ENCODE measurements at regions not wholly inside any gene's neighbourhood (a gene's known extent, or its start where the extent isn't known, plus 50 kb on each side); places are given as distances from the start of the nearest gene placed in this dataset.

DNA sequence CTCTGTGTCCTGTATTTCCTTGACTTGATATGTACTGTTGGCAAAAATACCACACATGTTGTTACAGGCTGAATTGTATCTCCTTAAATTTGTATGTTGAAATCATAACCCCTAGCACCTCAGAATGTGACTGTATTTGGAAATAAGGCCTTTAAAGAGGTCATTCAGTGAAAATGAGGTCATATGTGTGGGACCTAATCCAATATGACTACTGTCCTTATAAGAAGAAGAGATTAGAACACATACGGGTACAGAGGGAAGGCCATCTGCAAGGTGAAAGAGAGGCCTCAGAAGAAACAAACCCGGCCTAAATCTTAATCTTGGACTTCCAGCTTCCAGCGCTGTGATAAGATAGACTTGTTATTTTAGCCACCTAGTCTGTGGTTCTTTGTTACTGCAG lies 202.5 kb downstream of the NUFIP1 start:
- no peak for TF ChIP-seq JUND (IDR thresholded peaks at IDR 0.05)
- Histone ChIP-seq H3K27me3 (ENCODE audit: control insufficient read depth in 4 of 4, insufficient read depth in 4 of 4, low read length in 3 of 4) (peaks cover 0 to 4% (median 0%) of the 10 kb centered on the region in 4 donors), H3K4me1 (ENCODE audit: control insufficient read depth in 4 of 4, insufficient read depth in 4 of 4, low read length in 3 of 4) (no peaks in the 10 kb centered on the region), H3K9ac (ENCODE audit: low read depth in 1 of 2, low read length in 2 of 2) (no peak overlapping the region), H3K9me3 (ENCODE audit: control insufficient read depth in 4 of 4, low read length in 3 of 4) (no peaks in the 10 kb centered on the region), H3K27ac (ENCODE audit: low read depth in 1 of 2, low read length in 2 of 2) (no peak overlapping the region), H3K4me3 (ENCODE audit: low read depth in 1 of 3, low read length in 3 of 3) (no peak overlapping the region), H3K36me3 (ENCODE audit: control insufficient read depth in 4 of 4, insufficient read depth in 3 of 4, low read depth in 1 of 4, low read length in 3 of 4) (no peaks in the 10 kb centered on the region)
- DNase-seq (ENCODE audit: low spot score): no peak
- WGBS: 75% methylated on average over 3 of the region's 3 CpGs

DNA sequence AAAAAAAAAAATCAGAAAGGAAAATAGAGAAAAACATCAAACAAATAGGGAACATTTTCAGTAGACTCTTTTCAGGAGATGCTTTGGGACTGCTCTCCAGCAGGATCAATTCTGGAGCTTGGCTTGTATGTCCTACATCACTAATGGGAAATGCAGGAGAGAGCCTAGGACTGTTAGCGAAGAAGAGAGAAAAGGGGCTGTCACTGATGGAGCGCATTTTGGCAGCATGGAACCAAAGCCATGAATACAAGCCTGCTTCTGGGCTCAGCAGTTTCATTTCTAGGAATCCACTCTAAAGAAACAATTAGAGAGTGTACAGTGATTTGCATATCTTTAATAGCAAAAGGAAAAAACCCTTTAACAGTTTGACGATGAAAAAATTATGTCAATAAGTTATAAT lies 203.9 kb downstream of the NUFIP1 start:
- H3K36me3 ChIP-seq (ENCODE audit: control insufficient read depth in 4 of 4, insufficient read depth in 3 of 4, low read depth in 1 of 4, low read length in 3 of 4): no peaks in the 10 kb centered on the region
- DNase-seq (ENCODE audit: low spot score): no peak
- TF ChIP-seq, protein P1, sequence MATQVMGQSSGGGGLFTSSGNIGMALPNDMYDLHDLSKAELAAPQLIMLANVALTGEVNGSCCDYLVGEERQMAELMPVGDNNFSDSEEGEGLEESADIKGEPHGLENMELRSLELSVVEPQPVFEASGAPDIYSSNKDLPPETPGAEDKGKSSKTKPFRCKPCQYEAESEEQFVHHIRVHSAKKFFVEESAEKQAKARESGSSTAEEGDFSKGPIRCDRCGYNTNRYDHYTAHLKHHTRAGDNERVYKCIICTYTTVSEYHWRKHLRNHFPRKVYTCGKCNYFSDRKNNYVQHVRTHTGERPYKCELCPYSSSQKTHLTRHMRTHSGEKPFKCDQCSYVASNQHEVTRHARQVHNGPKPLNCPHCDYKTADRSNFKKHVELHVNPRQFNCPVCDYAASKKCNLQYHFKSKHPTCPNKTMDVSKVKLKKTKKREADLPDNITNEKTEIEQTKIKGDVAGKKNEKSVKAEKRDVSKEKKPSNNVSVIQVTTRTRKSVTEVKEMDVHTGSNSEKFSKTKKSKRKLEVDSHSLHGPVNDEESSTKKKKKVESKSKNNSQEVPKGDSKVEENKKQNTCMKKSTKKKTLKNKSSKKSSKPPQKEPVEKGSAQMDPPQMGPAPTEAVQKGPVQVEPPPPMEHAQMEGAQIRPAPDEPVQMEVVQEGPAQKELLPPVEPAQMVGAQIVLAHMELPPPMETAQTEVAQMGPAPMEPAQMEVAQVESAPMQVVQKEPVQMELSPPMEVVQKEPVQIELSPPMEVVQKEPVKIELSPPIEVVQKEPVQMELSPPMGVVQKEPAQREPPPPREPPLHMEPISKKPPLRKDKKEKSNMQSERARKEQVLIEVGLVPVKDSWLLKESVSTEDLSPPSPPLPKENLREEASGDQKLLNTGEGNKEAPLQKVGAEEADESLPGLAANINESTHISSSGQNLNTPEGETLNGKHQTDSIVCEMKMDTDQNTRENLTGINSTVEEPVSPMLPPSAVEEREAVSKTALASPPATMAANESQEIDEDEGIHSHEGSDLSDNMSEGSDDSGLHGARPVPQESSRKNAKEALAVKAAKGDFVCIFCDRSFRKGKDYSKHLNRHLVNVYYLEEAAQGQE (IDR thresholded peaks at IDR 0.05): no peak
- TF ChIP-seq GABPA (IDR thresholded peaks at IDR 0.05 in 1 of 2, conservative IDR thresholded peaks at IDR 0.05 in 1 of 2) (no peak), JUND (IDR thresholded peaks at IDR 0.05) (no peak), RAD21 (IDR thresholded peaks at IDR 0.05) (no peak), NR2F2 (IDR thresholded peaks at IDR 0.05) (no peak), YY1 (IDR thresholded peaks at IDR 0.05) (no peak)
- TF ChIP-seq, protein P2, sequence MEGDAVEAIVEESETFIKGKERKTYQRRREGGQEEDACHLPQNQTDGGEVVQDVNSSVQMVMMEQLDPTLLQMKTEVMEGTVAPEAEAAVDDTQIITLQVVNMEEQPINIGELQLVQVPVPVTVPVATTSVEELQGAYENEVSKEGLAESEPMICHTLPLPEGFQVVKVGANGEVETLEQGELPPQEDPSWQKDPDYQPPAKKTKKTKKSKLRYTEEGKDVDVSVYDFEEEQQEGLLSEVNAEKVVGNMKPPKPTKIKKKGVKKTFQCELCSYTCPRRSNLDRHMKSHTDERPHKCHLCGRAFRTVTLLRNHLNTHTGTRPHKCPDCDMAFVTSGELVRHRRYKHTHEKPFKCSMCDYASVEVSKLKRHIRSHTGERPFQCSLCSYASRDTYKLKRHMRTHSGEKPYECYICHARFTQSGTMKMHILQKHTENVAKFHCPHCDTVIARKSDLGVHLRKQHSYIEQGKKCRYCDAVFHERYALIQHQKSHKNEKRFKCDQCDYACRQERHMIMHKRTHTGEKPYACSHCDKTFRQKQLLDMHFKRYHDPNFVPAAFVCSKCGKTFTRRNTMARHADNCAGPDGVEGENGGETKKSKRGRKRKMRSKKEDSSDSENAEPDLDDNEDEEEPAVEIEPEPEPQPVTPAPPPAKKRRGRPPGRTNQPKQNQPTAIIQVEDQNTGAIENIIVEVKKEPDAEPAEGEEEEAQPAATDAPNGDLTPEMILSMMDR (IDR thresholded peaks at IDR 0.05; ENCODE audit: low read depth, low read length, missing input control): no peak
- TF ChIP-seq, protein P3, sequence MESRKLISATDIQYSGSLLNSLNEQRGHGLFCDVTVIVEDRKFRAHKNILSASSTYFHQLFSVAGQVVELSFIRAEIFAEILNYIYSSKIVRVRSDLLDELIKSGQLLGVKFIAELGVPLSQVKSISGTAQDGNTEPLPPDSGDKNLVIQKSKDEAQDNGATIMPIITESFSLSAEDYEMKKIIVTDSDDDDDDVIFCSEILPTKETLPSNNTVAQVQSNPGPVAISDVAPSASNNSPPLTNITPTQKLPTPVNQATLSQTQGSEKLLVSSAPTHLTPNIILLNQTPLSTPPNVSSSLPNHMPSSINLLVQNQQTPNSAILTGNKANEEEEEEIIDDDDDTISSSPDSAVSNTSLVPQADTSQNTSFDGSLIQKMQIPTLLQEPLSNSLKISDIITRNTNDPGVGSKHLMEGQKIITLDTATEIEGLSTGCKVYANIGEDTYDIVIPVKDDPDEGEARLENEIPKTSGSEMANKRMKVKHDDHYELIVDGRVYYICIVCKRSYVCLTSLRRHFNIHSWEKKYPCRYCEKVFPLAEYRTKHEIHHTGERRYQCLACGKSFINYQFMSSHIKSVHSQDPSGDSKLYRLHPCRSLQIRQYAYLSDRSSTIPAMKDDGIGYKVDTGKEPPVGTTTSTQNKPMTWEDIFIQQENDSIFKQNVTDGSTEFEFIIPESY (IDR thresholded peaks at IDR 0.05): no peak
- TF ChIP-seq, protein P4, sequence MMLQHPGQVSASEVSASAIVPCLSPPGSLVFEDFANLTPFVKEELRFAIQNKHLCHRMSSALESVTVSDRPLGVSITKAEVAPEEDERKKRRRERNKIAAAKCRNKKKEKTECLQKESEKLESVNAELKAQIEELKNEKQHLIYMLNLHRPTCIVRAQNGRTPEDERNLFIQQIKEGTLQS (IDR thresholded peaks at IDR 0.05): no peak
- TF ChIP-seq, protein P5, sequence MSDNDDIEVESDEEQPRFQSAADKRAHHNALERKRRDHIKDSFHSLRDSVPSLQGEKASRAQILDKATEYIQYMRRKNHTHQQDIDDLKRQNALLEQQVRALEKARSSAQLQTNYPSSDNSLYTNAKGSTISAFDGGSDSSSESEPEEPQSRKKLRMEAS (IDR thresholded peaks at IDR 0.05): no peak
- H3K4me3 ChIP-seq (ENCODE audit: low read depth in 1 of 3, low read length in 3 of 3): no peak overlapping the region
- H3K27me3 ChIP-seq (ENCODE audit: control insufficient read depth in 4 of 4, insufficient read depth in 4 of 4, low read length in 3 of 4): peaks cover 0 to 4% (median 0%) of the 10 kb centered on the region in 4 donors
- H3K4me1 ChIP-seq (ENCODE audit: control insufficient read depth in 4 of 4, insufficient read depth in 4 of 4, low read length in 3 of 4): no peaks in the 10 kb centered on the region
- H3K9me3 ChIP-seq (ENCODE audit: control insufficient read depth in 4 of 4, low read length in 3 of 4): no peaks in the 10 kb centered on the region
- WGBS: 96% methylated on average over 3 of the region's 3 CpGs
- no peak overlapping the region for H3K9ac ChIP-seq (ENCODE audit: low read depth in 1 of 2, low read length in 2 of 2)
- no peak overlapping the region for H3K27ac ChIP-seq (ENCODE audit: low read depth in 1 of 2, low read length in 2 of 2)

Measured in liver (tissue), 8 donors.